ENCODE measurements at regions not wholly inside any gene's neighbourhood (a gene's known extent, or its start where the extent isn't known, plus 50 kb on each side); places are given as distances from the start of the nearest gene placed in this dataset.

- 75 to 79% methylated on average over 2 of the region's 2 CpGs for WGBS, 2 donors
- TF ChIP-seq CTCF (IDR thresholded peaks at IDR 0.05) (no peak), POLR2A (IDR thresholded peaks at IDR 0.05) (no peak), EP300 (IDR thresholded peaks at IDR 0.05) (no peak), POLR2AphosphoS5 (IDR thresholded peaks at IDR 0.05) (no peak)
These were observed 870.2 kb downstream of the SI start for GRCh38 chr3:164208048-164208447.

GRCh38 chr3:164200053-164200823 is 878.1 kb downstream of the SI start:
- Histone ChIP-seq H3K36me3 (no peaks in the 10 kb centered on the region), H3K27me3 (no peaks in the 10 kb centered on the region), H3K27ac (no peak overlapping the region), H3K4me1 (no peaks in the 10 kb centered on the region), H3K9me3 (no peaks in the 10 kb centered on the region), H3K4me3 (no peak overlapping the region)
- no peak for ATAC-seq (ENCODE audit: low FRiP score in 2 of 2)
- TF ChIP-seq POLR2A (IDR thresholded peaks at IDR 0.05), result no peak
- TF ChIP-seq CTCF (IDR thresholded peaks at IDR 0.05), result no peak
- TF ChIP-seq EP300 (IDR thresholded peaks at IDR 0.05), result no peak
- no peak for TF ChIP-seq POLR2AphosphoS5 (IDR thresholded peaks at IDR 0.05)
- 30 to 33% methylated on average over 1 of the region's 1 CpG for WGBS, 2 donors
- DNase-seq, result no peak

More at GRCh38 chr3:164208048-164208447, 870.2 kb downstream of the SI start:
- Histone ChIP-seq H3K9me3 (no peaks in the 10 kb centered on the region), H3K36me3 (no peaks in the 10 kb centered on the region), H3K27me3 (no peaks in the 10 kb centered on the region), H3K4me3 (no peak overlapping the region), H3K27ac (no peak overlapping the region), H3K4me1 (no peaks in the 10 kb centered on the region)
- no peak for ATAC-seq (ENCODE audit: low FRiP score in 2 of 2)
- no peak for DNase-seq

- no peaks in the 10 kb centered on the region for H3K4me1 ChIP-seq
- DNase-seq, result no peak
- 88 to 92% methylated on average over 2 of the region's 2 CpGs for WGBS, 2 donors
- ATAC-seq (ENCODE audit: low FRiP score in 2 of 2), result no peak
- no peak overlapping the region for H3K4me3 ChIP-seq
- H3K36me3 ChIP-seq, result no peaks in the 10 kb centered on the region
- no peaks in the 10 kb centered on the region for H3K9me3 ChIP-seq
- TF ChIP-seq POLR2AphosphoS5 (IDR thresholded peaks at IDR 0.05) (no peak), POLR2A (IDR thresholded peaks at IDR 0.05) (no peak), CTCF (IDR thresholded peaks at IDR 0.05) (no peak), EP300 (IDR thresholded peaks at IDR 0.05) (no peak)
- H3K27me3 ChIP-seq, result no peaks in the 10 kb centered on the region
- H3K27ac ChIP-seq, result no peak overlapping the region
These were observed 881.8 kb downstream of the SI start for GRCh38 chr3:164196477-164196876.

- Histone ChIP-seq H3K27ac (no peak overlapping the region), H3K36me3 (no peaks in the 10 kb centered on the region), H3K4me1 (no peaks in the 10 kb centered on the region), H3K9me3 (no peaks in the 10 kb centered on the region), H3K27me3 (no peaks in the 10 kb centered on the region), H3K4me3 (no peak overlapping the region)
- no peak for TF ChIP-seq CTCF (IDR thresholded peaks at IDR 0.05)
- no peak for TF ChIP-seq EP300 (IDR thresholded peaks at IDR 0.05)
- TF ChIP-seq POLR2A (IDR thresholded peaks at IDR 0.05), result no peak
- TF ChIP-seq POLR2AphosphoS5 (IDR thresholded peaks at IDR 0.05), result no peak
- no peak for DNase-seq
- 75 to 78% methylated on average over 2 of the region's 2 CpGs for WGBS, 2 donors
- no peak for ATAC-seq (ENCODE audit: low FRiP score in 2 of 2)
These were observed 883.5 kb downstream of the SI start for GRCh38 chr3:164194842-164195241.

- Histone ChIP-seq H3K36me3 (no peaks in the 10 kb centered on the region), H3K27me3 (no peaks in the 10 kb centered on the region), H3K9me3 (no peaks in the 10 kb centered on the region), H3K27ac (no peak overlapping the region), H3K4me1 (no peaks in the 10 kb centered on the region), H3K4me3 (no peak overlapping the region)
- ATAC-seq (ENCODE audit: low FRiP score in 2 of 2), result peak; percentile 12 to 46
- TF ChIP-seq CTCF (IDR thresholded peaks at IDR 0.05), result no peak
- no peak for TF ChIP-seq POLR2A (IDR thresholded peaks at IDR 0.05)
- no peak for TF ChIP-seq POLR2AphosphoS5 (IDR thresholded peaks at IDR 0.05)
- TF ChIP-seq EP300 (IDR thresholded peaks at IDR 0.05), result no peak
- 63 to 67% methylated on average over 4 of the region's 4 CpGs for WGBS, 2 donors
- DNase-seq, result no peak
These were observed 885.3 kb downstream of the SI start for GRCh38 chr3:164192974-164193373.
